GM21786 (cell line): ENCODE measurements at regions not wholly inside any gene's neighbourhood (a gene's known extent, or its start where the extent isn't known, plus 50 kb on each side); places are given as distances from the start of the nearest gene placed in this dataset.

Experiments
- ATAC-seq: cut with Tn5 transposase; IDR thresholded peaks from one replicate; pipeline ENCODE4 v1.9.1; 2021; ENCODE audit not compliant: unreplicated experiment

GRCh38 chr1:58996341-58997059, 212.7 kb upstream of the JUN start:
- peak; percentile 73 for ATAC-seq

- peak; percentile 77 for ATAC-seq
Measured at GRCh38 chr1:58997060-58997411, 213.2 kb upstream of the JUN start.

DNA sequence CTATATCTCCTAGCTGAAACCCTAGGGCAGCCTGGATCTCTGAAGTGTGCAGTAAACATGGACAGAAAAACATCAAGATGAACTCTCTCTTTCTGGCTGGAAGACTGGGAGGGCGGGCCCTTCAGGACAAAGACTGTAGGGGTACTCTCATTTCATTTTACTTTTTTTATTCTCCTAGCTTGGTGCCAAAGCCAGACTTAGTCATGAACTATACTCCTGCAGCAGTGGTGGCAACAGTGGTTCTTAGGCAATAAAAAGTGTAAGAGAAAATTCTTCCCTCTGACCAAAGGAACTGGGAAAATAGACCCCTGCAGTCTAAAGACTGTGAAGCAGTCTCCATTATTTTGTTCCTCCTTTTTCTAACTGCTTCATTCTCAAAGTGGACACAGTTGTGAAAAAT, 213.8 kb upstream of the JUN start:
- no peak for ATAC-seq

GRCh38 chr1:58999676-59000075, 215.8 kb upstream of the JUN start:
- ATAC-seq: no peak

DNA sequence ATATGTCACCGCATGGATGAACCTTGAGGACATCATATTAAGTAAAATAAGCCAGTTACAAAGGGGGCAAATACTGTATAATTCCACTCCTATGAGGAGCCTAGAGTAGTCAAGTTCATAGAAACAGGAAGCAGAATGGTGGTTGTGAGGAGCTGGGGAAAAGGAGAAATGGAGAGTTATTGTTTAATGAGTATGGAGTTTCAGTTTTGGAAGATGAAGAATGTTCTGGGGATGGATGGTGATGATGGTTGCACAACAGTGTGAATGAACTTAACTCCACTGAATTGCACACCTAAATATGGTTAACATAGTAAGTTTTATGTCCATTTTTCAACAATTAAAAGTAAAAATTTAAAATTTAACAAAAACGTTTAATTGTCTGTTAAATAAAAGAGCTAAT, 220.9 kb upstream of the JUN start:
- ATAC-seq: no peak

DNA sequence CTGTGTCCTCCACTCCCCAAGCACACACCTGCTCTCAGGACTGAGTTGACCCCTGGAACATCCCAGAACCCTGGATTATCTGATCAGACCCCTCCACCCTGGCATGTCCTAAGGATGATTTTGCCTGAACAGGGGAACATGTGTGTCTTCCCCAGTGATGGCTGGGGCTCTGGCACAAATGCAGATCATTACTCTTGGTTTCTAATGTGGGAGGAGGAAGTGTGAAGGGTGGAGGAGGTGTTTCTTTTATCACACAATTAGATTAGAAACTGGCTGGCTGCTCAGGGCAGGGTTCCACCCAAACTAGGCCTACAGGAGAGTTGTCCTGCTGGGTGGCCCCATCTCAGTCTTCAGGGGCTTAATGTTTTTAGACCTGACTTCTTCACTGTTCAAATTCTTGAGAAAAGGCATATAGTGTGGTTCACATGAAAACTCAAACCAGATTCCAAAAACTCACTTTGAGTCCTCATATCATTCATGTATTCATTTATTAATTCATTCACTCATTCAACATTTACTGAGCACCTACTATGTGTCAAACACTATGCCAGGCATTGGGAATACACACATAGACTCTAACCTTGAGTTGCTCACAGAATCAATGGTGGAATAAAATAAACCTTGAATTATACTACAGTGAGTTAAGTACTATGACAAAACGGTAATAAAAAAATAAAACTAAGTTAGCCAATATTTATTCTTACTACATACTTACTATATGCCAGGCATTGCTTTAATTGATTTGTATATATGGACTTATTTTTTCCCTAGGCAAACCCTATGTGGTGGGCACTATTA, 221.8 kb upstream of the JUN start:
- peak; percentile 61 for ATAC-seq

GRCh38 chr1:59006289-59006658, 222.4 kb upstream of the JUN start:
- ATAC-seq: no peak

DNA sequence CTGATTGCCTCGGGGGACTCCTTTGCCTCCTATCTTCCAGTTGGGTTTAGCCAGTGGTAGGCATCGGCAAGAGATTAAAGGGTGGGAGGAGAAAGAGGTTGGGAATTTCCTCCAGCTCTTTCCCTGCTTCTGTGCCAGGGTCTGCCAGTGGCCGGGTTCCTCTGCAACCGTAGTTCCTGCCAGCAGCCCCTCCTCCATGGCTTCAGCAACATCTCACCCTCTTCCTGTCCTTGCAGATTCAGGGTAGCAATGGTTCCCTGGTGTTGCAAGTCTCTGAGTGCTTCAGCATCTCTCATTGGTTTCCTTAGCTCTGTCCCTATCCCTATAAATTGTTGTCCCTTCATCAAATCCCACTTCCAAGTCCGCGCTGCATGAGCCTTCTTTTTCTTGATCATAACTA, 223.1 kb upstream of the JUN start:
- ATAC-seq: no peak

DNA sequence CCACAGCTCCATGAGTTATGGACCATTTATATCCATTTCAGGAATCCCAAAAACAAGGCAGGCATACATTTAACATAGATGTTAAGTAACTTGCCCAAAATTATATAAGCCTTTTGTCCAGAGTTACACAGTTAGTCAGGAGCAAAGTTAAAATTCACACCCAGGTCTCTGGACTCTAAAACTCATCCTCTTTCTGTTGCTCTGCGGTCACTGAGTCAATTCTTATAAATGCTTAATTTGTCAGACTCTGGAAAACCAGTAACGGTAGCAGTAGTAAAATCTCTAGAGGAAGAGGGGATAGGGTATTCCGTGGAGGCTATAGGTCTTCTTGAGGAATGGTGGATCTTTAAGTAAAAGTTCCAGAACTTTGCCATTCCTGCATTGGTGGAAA, 223.6 kb upstream of the JUN start:
- ATAC-seq: no peak

DNA sequence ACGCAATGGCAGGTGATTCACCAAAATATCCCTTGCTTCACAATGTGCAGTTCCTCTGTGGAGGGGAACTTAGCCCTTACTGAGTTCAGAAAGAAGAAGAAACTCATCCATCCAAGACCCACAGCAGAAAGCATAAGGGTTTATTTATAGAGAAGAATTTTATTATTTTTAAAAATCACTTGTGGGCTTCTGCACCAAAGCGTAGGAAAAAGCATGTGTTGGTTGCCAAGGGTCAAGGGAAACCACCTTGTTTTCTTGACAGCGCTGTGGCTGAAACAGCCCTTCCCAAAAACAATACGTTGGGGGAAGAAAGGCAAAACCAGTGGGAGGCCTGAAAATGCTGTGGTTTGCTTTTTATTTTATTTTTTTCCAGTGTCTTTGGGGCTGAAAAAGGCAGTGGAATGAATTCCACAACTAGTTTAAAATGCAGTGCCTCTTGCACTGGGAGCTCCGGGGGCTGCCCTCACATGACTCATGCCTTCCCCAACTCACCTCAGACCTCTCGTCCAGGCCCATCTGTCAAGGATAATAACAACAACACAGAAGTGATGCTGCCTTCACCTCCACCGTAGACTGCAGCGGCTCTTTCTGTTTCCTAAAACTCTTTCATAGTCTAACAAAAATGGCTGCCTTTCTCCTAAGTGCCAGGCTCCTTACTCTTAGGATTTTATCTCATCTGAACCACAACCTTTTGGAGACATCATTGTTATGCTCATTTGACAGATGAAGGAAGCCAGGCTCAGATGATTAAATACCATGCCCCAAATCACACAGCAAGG, 224.2 kb upstream of the JUN start:
- no peak for ATAC-seq

DNA sequence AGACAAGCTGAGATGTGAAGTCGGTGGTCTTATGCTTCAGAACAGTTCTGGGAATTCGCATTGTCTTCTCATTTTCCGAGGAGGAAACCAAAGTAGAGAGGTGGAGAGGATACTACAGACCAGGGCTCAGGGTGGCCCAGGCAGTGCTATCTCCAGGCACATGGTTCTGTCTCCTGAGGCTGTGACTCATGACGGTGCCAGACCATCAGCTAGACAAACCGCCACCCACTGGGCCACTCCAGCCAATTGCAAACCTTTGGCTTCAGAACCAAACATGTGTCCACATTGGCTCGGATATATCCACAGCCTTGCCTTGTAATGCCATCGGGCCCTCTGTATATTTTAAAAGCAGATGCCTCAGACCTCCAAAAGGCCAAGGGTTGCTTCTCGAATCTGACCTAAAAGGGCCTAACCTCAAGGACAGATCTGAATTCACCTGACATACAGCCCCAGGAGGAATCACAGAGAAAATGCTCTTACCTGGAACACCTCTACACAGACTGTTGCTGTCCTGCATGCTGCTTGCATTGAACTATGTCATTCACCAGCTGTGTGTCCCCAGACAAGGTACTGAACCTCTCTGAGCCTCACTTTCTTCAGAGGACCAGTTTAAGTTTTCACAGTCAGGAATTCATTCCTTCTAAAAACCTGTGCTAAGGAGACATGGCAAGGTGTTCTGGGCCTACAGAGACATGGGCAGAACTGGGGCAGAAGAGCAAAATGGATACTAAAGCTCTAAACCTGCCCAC, 224.9 kb upstream of the JUN start:
- ATAC-seq: no peak

GRCh38 chr1:59011663-59012062, 227.8 kb upstream of the JUN start:
- no peak for ATAC-seq

- ATAC-seq: no peak
Measured at GRCh38 chr1:59012378-59012777, 228.5 kb upstream of the JUN start.

DNA sequence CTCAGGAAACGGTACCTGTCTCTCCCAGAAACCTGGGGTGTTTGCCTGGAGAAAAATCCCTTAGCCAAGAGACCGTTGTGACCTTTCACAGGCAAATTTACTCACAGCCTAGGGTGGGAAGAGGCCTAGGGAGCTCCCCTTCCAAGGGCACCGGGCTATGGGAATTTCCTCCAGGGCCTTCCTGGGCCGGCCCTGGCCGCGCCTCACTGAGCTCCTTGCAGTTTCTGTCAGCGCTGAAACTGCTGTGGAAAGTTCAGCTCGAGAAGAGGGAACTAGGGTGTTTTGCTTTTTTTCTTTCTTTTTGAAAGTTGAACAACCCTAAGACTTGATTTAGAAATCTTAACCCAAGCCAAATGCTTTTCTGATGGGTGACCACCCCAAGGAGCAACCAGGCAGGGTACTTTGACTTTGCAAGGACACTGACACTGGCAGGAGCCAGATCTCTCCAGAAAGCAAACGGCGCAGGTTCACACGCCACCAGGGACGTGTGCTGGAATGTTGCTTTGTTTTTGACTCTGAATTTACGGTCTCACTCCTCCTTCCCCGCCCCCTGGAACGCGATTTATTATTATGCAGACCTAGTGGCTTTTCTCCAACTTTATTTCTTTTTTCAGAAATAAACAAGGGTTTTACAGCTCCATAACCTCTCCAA, 229.6 kb upstream of the JUN start:
- ATAC-seq: peak; percentile 76

DNA sequence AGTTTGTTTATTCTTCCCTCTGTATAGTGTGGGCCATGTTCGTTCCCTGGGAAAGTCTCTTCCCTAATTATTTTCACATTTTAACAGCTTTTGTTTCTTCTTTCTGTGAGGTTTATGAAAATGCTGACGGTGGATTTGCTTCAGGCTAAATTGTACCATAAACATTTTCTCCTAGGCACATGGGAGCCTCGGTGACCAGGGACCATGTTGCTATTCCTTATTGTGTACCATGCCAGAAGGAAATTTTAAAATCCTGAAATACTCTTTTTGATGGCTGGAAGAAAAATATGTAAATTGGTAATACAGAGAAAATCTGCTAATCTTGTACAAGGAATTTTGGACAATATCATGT, 230.1 kb upstream of the JUN start:
- no peak for ATAC-seq

DNA sequence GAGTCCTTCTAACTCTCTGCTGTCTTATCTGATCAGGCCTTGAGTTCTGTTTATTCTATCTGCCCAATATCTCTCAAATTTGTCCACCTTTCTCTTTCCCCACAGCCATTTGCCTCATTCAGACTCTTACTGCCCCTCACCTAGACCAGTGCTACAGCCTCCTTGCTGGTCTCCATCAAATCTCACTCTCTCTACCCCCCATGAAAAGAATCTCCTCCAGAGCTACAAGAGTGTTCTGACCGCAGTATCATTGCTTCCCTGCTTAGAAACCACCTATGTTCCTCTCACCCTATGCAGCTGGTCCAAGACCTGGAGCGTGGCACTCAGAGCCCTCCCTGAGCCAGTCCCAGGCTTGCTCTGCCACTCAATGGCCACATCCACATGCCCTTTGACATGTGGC, 231.0 kb upstream of the JUN start:
- ATAC-seq: no peak

DNA sequence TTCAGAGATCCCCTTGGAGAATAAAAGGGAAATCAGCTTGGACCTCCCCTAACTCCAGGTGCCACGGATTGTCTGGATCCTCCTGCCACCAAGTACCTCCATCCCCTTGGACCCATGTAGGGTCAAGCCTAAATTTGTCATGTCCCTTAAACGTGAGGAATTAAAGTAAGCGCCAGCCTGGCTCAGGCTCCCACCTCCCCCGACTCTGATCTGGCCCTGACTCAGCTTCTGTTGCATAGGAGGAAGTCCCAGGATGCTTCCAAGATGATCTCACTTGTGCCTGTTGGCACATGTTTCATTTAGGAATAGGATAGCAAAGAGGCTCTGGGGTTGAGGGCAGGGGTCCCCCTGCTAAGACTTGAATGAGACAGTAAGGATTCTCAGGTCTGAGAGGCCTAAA, 231.9 kb upstream of the JUN start:
- ATAC-seq: no peak

DNA sequence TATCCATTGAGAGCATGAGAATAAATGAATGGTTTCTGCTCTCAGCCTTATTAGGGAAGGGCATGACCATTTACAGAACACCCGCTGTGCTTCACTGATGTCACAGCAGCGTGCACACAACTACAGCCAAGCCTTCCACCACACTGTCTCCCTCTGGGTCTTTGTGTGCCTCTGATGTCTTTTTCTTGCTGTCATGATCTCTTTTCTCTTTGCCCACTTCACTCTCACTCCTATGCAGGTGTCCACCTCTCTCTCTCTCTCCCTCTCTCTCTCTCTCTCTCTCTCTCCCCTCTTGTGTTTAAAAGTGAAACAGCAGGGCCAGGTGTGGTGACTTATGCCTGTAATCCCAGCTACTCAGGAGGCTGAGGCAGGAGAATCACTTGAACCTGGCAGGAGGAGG, 232.5 kb upstream of the JUN start:
- ATAC-seq: no peak

- ATAC-seq: no peak
Measured at GRCh38 chr1:59017501-59018231, 233.8 kb upstream of the JUN start.

DNA sequence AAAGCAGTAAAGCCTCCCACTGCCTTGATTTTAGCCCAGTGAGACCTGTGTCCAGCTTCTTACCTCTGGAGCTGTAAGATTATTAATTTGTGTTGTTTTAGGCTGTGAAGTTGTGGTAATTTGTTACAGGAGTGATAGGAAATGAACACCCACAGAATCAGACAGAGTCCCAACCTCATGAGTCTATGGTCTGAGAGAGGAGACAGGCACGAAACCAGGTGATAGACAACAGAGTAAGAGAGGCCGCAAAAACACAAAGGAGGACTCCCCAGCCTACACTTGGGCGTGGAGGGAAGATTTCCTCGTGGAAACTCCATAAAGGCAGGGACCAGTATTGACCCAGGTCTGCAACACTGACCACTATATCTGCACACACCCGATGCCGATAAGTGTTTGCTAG, 234.6 kb upstream of the JUN start:
- ATAC-seq: no peak
